Kidney (tissue), 13 donors: ENCODE measurements at regions not wholly inside any gene's neighbourhood (a gene's known extent, or its start where the extent isn't known, plus 50 kb on each side); places are given as distances from the start of the nearest gene placed in this dataset.

ENCODE experiments used
- DNase-seq, 5 donors: peaks; one replicate each; pipeline ENCODE4 v3.0.0-alpha.2; 2013 to 2020
- FAIRE-seq: peaks from 2 replicates; lab custom pipeline; 2012; peaks lifted over from hg19 to GRCh38; lab: Jason Lieb, UNC
- H3K27ac ChIP-seq, 2 donors: one replicate each; pipeline ENCODE4 v1.7.0; 2013; ENCODE audit warnings: low read depth in 2 of 2, low read length in 2 of 2, inconsistent platforms in 1 of 2
- H3K27me3 ChIP-seq: one replicate; pipeline ENCODE4 v1.7.1; 2013; ENCODE audit warnings: low read length, inconsistent platforms; ENCODE audit not compliant: control insufficient read depth, insufficient read depth
- H3K36me3 ChIP-seq, 3 donors: one replicate each; pipeline versions ENCODE4 v1.7.0 to v1.7.1; 2013; ENCODE audit warnings: low read length in 3 of 3, control low read depth in 1 of 3, inconsistent platforms in 1 of 3; ENCODE audit not compliant: insufficient read depth in 3 of 3, control insufficient read depth in 2 of 3
- H3K4me1 ChIP-seq, 3 donors: one replicate each; pipeline versions ENCODE4 v1.7.0 to v1.7.1; 2013; ENCODE audit warnings: low read length in 3 of 3, inconsistent platforms in 1 of 3, low read depth in 1 of 3; ENCODE audit not compliant: control insufficient read depth in 2 of 3, insufficient read depth in 2 of 3
- H3K4me3 ChIP-seq, 3 donors: one replicate each; pipeline versions ENCODE4 v1.7.0 to v1.8.1; 2013; ENCODE audit warnings: low read length in 3 of 3, control low read depth in 1 of 3, inconsistent platforms in 1 of 3
- H3K9ac ChIP-seq, 3 donors: one replicate each; pipeline versions ENCODE4 v1.7.0 to v1.7.1; 2013; ENCODE audit warnings: low read length in 3 of 3, control low read depth in 1 of 3, inconsistent platforms in 1 of 3
- H3K9me3 ChIP-seq, 3 donors: one replicate each; pipeline versions ENCODE4 v1.7.0 to v1.7.1; 2013; ENCODE audit warnings: low read length in 3 of 3, control low read depth in 1 of 3, inconsistent platforms in 1 of 3; ENCODE audit not compliant: control insufficient read depth in 2 of 3, insufficient read depth in 1 of 3
- intact Hi-C: fragments of 100-400 bp; cut with DNase I; formaldehyde crosslinking; loops from one replicate; pipeline ENCODE4 v1.11.1; 2022
- TF ChIP-seq, protein P1 (sequence below): IDR thresholded peaks from 3 replicates; pipeline ENCODE4 v1.5.1; 2012; ENCODE audit warnings: mild to moderate bottlenecking, moderate library complexity, borderline replicate concordance; ENCODE audit not compliant: insufficient read depth; ENCODE audit errors: extremely low read depth
- donor health status: control.
- donor health status: control.
- donor health status: control.
- donor health status: control.
- donor health status: control.
- donor health status: DM: yes; HTN: yes; CAD: no.
- donor health status: Normal renal cell carcinoma (clear cell type).

DNA sequence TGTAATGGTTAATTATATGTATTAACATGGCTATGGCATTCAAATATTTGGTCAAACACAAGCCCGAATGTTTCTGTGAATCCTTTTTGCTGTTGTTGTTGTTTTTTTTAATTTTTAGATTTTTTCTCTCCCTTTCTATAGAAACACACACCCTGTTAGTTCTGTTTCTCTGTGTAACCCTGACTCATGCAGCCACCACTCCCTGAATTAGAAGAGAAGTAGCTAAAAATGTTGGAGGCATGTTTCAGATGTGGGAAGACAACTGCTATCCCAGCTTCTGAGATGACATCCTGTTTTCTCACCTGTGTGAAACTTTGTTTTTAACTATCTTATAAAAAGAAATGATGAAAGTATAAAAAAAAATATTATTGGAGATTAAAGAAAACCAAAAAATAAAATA is 219.6 kb upstream of the RGPD4 start:
- H3K4me3 ChIP-seq: no peak overlapping the region
- FAIRE-seq (peak; percentile 62), DNase-seq (no peak)
- no peaks in the 10 kb centered on the region for H3K36me3 ChIP-seq
- intact Hi-C loops: no loop called here
- no peaks in the 10 kb centered on the region for H3K4me1 ChIP-seq
- H3K27me3 ChIP-seq: no peaks in the 10 kb centered on the region
- H3K9ac ChIP-seq: no peak overlapping the region
- H3K9me3 ChIP-seq: no peaks in the 10 kb centered on the region
- H3K27ac ChIP-seq: no peak overlapping the region
- TF ChIP-seq, protein P1, sequence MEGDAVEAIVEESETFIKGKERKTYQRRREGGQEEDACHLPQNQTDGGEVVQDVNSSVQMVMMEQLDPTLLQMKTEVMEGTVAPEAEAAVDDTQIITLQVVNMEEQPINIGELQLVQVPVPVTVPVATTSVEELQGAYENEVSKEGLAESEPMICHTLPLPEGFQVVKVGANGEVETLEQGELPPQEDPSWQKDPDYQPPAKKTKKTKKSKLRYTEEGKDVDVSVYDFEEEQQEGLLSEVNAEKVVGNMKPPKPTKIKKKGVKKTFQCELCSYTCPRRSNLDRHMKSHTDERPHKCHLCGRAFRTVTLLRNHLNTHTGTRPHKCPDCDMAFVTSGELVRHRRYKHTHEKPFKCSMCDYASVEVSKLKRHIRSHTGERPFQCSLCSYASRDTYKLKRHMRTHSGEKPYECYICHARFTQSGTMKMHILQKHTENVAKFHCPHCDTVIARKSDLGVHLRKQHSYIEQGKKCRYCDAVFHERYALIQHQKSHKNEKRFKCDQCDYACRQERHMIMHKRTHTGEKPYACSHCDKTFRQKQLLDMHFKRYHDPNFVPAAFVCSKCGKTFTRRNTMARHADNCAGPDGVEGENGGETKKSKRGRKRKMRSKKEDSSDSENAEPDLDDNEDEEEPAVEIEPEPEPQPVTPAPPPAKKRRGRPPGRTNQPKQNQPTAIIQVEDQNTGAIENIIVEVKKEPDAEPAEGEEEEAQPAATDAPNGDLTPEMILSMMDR: no peak

DNA sequence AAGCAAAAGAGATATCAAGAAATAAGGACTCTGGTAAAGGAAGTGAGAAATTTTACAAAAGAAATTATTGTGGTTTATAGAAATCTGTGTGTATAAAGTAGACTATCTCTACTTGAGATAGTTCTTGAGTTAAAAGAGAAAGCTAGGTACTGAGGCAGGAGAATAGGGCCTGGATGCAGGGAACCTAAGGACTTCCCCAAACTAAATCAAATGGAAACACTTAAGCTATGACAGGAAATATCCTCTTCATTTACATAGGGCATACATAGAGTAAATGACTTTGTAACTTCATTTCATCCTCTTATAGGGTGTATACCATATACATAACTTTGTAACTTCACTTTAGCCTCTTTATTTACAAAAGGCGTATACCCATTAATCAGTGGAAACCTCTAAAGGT is 219.2 kb upstream of the RGPD4 start:
- DNase-seq: no peak
- TF ChIP-seq, protein P1: no peak
- Histone ChIP-seq H3K9ac (no peak overlapping the region), H3K9me3 (no peaks in the 10 kb centered on the region), H3K4me3 (no peak overlapping the region), H3K4me1 (no peaks in the 10 kb centered on the region), H3K27me3 (no peaks in the 10 kb centered on the region), H3K36me3 (no peaks in the 10 kb centered on the region), H3K27ac (no peak overlapping the region)
- intact Hi-C loops: no loop called here
- no peak for FAIRE-seq

DNA sequence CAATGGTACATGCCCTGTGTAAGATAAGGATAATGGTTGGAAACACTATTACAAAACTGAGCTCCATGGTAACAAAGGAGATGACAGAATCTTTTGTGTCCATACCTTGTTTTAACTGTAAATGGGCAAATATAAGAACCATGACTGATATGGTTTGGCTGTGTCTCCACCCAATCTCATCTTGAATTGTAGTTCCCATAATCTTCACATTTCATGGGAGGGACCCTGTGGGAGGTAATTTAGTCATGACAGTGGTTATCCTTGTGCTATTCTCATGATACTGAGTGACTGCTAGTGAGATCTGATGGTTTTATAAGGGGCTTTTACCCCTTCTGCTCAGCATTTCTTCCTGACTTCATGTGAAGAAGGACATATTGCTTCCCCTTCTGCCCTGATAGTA is 211.7 kb upstream of the RGPD4 start:
- TF ChIP-seq, protein P1: no peak
- DNase-seq (no peak), FAIRE-seq (no peak)
- Histone ChIP-seq H3K27ac (no peak overlapping the region), H3K36me3 (no peaks in the 10 kb centered on the region), H3K9me3 (peaks cover 0 to 2% (median 0%) of the 10 kb centered on the region in 3 donors), H3K4me3 (no peak overlapping the region), H3K9ac (no peak overlapping the region), H3K4me1 (no peaks in the 10 kb centered on the region), H3K27me3 (no peaks in the 10 kb centered on the region)
- intact Hi-C loops: no loop called here

DNA sequence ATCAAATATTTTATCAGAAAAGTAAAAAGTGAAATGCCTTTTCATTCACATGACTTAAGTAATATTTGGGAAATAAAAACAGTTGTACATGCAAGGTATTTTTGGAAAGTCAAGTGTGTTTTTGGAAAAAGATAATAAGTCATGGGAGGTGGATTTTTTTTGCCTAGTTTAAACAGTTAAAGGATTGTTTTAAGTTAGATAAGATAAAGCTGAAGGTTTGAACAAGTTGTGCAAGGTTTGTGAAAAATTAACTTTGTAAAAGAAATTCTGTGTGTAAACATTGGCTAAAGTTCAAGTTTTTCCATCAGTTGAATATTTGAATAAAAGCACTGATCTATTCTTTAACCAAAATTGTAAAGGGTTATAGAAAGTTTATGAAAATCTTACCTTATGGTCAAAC is 207.9 kb upstream of the RGPD4 start:
- Histone ChIP-seq H3K27ac (no peak overlapping the region), H3K27me3 (no peaks in the 10 kb centered on the region), H3K4me3 (no peak overlapping the region), H3K36me3 (no peaks in the 10 kb centered on the region), H3K9ac (no peak overlapping the region), H3K4me1 (no peaks in the 10 kb centered on the region), H3K9me3 (peaks cover 0 to 2% (median 0%) of the 10 kb centered on the region in 3 donors)
- TF ChIP-seq, protein P1: no peak
- DNase-seq (no peak), FAIRE-seq (no peak)
- intact Hi-C loops: no loop called here
